ENCODE measurements at regions not wholly inside any gene's neighbourhood (a gene's known extent, or its start where the extent isn't known, plus 50 kb on each side); places are given as distances from the start of the nearest gene placed in this dataset.
A peak's percentile ranks its signal among the peaks of the same experiment; 100 is the strongest.

- no peak overlapping the region for H3K4me3 ChIP-seq (ENCODE audit: low read length)
- no peak for DNase-seq (ENCODE audit: low read depth)
- TF ChIP-seq CTCF (conservative IDR thresholded peaks at IDR 0.05; ENCODE audit: low read depth, low read length), result no peak
These were observed 726.9 kb upstream of the TMPRSS15 start for GRCh38 chr21:19130379-19131028.

DNA sequence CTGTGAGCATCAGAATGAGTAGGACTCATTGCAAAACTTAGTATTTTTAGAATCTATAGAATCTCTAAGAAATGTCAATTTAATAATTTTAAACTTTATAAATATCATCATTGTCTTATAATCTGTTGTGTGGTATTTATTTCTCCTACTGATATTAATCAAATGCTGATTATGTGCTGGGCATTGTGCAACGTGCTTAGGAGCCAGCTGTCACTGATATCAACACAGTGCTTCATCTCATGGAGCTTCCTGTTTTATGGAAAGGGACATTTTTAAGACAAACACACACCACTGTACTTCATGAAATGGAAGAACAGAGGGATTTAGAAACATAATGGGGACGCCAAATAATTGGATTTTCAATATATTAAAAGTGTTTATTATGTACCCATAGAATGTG, 737.9 kb upstream of the TMPRSS15 start:
- H3K4me3 ChIP-seq (ENCODE audit: low read length), result no peak overlapping the region
- TF ChIP-seq CTCF (conservative IDR thresholded peaks at IDR 0.05; ENCODE audit: low read depth, low read length), result no peak
- no peak for DNase-seq (ENCODE audit: low read depth)

DNA sequence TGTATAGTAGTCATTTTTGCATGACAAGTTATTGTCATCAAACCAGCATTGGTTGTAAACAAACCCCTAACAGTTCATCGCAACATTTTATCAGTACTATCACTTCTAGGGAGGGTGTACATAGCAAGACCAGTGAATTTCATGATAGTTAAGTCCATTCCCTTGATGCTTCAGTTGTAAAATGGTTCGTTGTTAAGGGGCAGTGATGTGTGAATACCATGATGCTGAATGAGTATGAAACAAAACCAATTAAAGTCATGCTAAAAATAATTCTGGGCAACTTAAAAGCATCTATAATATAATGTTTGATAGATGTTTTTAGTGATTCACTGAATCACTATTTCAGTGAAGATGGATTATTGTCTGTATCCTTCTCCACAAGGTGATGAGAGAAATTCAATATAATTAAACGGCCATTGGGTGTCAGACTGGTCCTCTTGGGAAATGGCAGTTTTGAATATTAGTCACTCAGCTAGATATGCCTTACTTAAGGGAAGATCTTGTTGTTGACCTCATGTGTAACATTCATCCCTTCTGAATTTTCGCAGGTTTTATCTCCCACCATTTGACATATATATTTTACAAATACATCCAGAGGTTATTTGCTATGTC, 742.2 kb upstream of the TMPRSS15 start:
- no peak overlapping the region for H3K4me3 ChIP-seq (ENCODE audit: low read length)
- peak; percentile 8 for DNase-seq (ENCODE audit: low read depth)
- no peak for TF ChIP-seq CTCF (conservative IDR thresholded peaks at IDR 0.05; ENCODE audit: low read depth, low read length)

GRCh38 chr21:19148056-19148455, 744.5 kb upstream of the TMPRSS15 start:
- no peak for DNase-seq (ENCODE audit: low read depth)

GRCh38 chr21:19171585-19171984, 768.0 kb upstream of the TMPRSS15 start:
- H3K4me3 ChIP-seq (ENCODE audit: low read length), result no peak overlapping the region
- no peak for TF ChIP-seq CTCF (conservative IDR thresholded peaks at IDR 0.05; ENCODE audit: low read depth, low read length)
- no peak for DNase-seq (ENCODE audit: low read depth)

More at GRCh38 chr21:19148056-19148455, 744.5 kb upstream of the TMPRSS15 start:
- TF ChIP-seq CTCF (conservative IDR thresholded peaks at IDR 0.05; ENCODE audit: low read depth, low read length), result no peak
- H3K4me3 ChIP-seq (ENCODE audit: low read length), result no peak overlapping the region

DNA sequence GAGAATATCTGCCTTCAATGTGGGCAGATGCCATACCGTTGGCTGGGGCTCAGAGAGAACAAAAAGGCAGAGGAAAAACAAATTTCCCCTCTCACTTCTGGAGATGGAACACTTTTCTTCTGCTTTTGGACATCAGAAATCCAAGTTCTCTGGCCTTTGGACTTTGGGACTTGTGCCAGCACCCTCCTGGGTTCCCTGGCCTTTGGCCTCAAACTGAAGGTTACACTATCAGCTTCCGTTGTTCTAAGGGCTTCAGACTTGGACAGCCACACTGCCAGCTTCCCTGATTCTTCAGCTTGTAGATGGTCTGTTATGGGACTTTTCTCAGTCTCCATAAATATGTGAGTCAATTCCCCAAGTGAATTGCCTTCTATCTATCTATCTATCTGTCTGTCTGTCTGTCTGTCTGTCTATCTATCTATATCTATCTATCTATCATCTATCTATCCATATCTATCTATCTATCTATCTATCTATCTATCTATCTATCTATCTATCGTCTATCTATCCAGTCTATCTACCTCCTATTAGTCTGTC, 778.1 kb upstream of the TMPRSS15 start:
- DNase-seq (ENCODE audit: low read depth), result no peak
- no peak for TF ChIP-seq CTCF (conservative IDR thresholded peaks at IDR 0.05; ENCODE audit: low read depth, low read length)
- no peak overlapping the region for H3K4me3 ChIP-seq (ENCODE audit: low read length)

- no peak for TF ChIP-seq CTCF (conservative IDR thresholded peaks at IDR 0.05; ENCODE audit: low read depth, low read length)
- no peak overlapping the region for H3K4me3 ChIP-seq (ENCODE audit: low read length)
- DNase-seq (ENCODE audit: low read depth), result no peak
These were observed 794.4 kb upstream of the TMPRSS15 start for GRCh38 chr21:19197950-19198349.
